Thymus (tissue), 11 donors: ENCODE measurements at regions not wholly inside any gene's neighbourhood (a gene's known extent, or its start where the extent isn't known, plus 50 kb on each side); places are given as distances from the start of the nearest gene placed in this dataset.

Experiments used
- DNase-seq, 9 donors: peaks; one replicate each; pipeline ENCODE4 v3.0.0-alpha.2; 2013; ENCODE audit warnings: low spot score in 9 of 9, low read depth in 6 of 9, missing footprints in 1 of 9
- H3K27ac ChIP-seq, 2 donors: one replicate each; pipeline ENCODE4 v1.5.1; 2013; ENCODE audit warnings: control low read depth in 1 of 2, low read depth in 1 of 2, low read length in 1 of 2, mild to moderate bottlenecking in 1 of 2, moderate library complexity in 1 of 2
- H3K27me3 ChIP-seq, 2 donors: one replicate each; pipeline ENCODE4 v1.5.1; 2013; ENCODE audit warnings: low read length in 1 of 2; ENCODE audit not compliant: control insufficient read depth in 2 of 2, insufficient read depth in 1 of 2
- H3K36me3 ChIP-seq, 2 donors: one replicate each; pipeline ENCODE4 v1.5.1; 2013; ENCODE audit warnings: low read length in 1 of 2, mild to moderate bottlenecking in 1 of 2, moderate library complexity in 1 of 2; ENCODE audit not compliant: control insufficient read depth in 2 of 2, insufficient read depth in 2 of 2
- H3K4me1 ChIP-seq, 2 donors: one replicate each; pipeline ENCODE4 v1.5.1; 2013; ENCODE audit warnings: low read length in 2 of 2; ENCODE audit not compliant: control insufficient read depth in 2 of 2, insufficient read depth in 2 of 2
- H3K4me3 ChIP-seq, 2 donors: one replicate each; pipeline ENCODE4 v1.5.1; 2013; ENCODE audit warnings: low read length in 2 of 2, control low read depth in 1 of 2, mild to moderate bottlenecking in 1 of 2
- H3K9me3 ChIP-seq, 2 donors: one replicate each; pipeline ENCODE4 v1.5.1; 2013; ENCODE audit warnings: low read length in 1 of 2, mild to moderate bottlenecking in 1 of 2; ENCODE audit not compliant: control insufficient read depth in 2 of 2, insufficient read depth in 1 of 2
- WGBS: extraction: QIAGEN DNeasy Blood & Tissue Kit; methylation state at CpG from one replicate; pipeline ENCODE4 v1.1.7; 2013; 5-methylcytosine and 5-hydroxymethylcytosine counted together
- donor health status: healthy.

- WGBS: 97% methylated on average over 7 of the region's 7 CpGs
Observed at GRCh38 chr1:222026280-222026679, 284.4 kb upstream of the DUSP10 start.

GRCh38 chr1:222023025-222023424 lies 281.1 kb upstream of the DUSP10 start:
- Histone ChIP-seq H3K4me1 (no peaks in the 10 kb centered on the region), H3K36me3 (no peaks in the 10 kb centered on the region), H3K27ac (no peak overlapping the region), H3K4me3 (no peak overlapping the region), H3K27me3 (no peaks in the 10 kb centered on the region), H3K9me3 (no peaks in the 10 kb centered on the region)
- DNase-seq: no peak
- WGBS: 95% methylated on average over 5 of the region's 5 CpGs

More at GRCh38 chr1:222026280-222026679, 284.4 kb upstream of the DUSP10 start:
- no peak for DNase-seq
- no peak overlapping the region for H3K27ac ChIP-seq
- no peaks in the 10 kb centered on the region for H3K4me1 ChIP-seq
- no peak overlapping the region for H3K4me3 ChIP-seq
- H3K27me3 ChIP-seq: no peaks in the 10 kb centered on the region
- H3K36me3 ChIP-seq: no peaks in the 10 kb centered on the region
- no peaks in the 10 kb centered on the region for H3K9me3 ChIP-seq

- DNase-seq: no peak
- H3K27ac ChIP-seq: no peak overlapping the region
- no peaks in the 10 kb centered on the region for H3K9me3 ChIP-seq
- no peak overlapping the region for H3K4me3 ChIP-seq
- no peaks in the 10 kb centered on the region for H3K36me3 ChIP-seq
- H3K27me3 ChIP-seq: no peaks in the 10 kb centered on the region
- WGBS: 94% methylated on average over 5 of the region's 5 CpGs
- H3K4me1 ChIP-seq: no peaks in the 10 kb centered on the region
Observed at GRCh38 chr1:222021129-222021528, 279.2 kb upstream of the DUSP10 start.

GRCh38 chr1:222020553-222020952 lies 278.7 kb upstream of the DUSP10 start:
- no peak overlapping the region for H3K4me3 ChIP-seq
- no peaks in the 10 kb centered on the region for H3K4me1 ChIP-seq
- H3K9me3 ChIP-seq: no peaks in the 10 kb centered on the region
- H3K27me3 ChIP-seq: no peaks in the 10 kb centered on the region
- no peak overlapping the region for H3K27ac ChIP-seq
- H3K36me3 ChIP-seq: no peaks in the 10 kb centered on the region
- DNase-seq: no peak

DNA sequence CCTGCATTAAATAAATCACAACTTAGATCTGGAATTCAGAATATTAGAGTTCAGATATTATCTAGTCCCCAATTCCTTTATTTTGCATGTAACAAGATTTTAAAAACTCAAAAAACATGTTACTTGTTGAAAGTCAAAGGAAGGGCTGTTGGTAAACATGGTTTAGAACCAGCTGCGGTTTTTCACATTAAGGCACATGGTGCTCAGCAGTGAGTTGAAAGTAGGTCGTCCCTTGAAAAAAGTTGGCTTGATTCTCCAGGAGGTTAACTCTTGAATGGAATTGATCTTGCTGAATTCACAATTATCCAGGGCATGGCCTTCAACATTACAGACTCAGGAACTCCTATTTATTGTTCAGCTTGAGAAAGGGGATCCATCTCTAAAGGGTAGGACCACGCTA lies 277.1 kb upstream of the DUSP10 start:
- H3K27ac ChIP-seq: no peak overlapping the region
- H3K27me3 ChIP-seq: no peaks in the 10 kb centered on the region
- H3K4me1 ChIP-seq: no peaks in the 10 kb centered on the region
- no peak overlapping the region for H3K4me3 ChIP-seq
- 91% methylated on average over 3 of the region's 3 CpGs for WGBS
- no peak for DNase-seq
- H3K36me3 ChIP-seq: no peaks in the 10 kb centered on the region
- H3K9me3 ChIP-seq: no peaks in the 10 kb centered on the region

GRCh38 chr1:222018041-222018440 lies 276.2 kb upstream of the DUSP10 start:
- Histone ChIP-seq H3K36me3 (no peaks in the 10 kb centered on the region), H3K9me3 (no peaks in the 10 kb centered on the region), H3K4me1 (no peaks in the 10 kb centered on the region), H3K4me3 (no peak overlapping the region), H3K27ac (no peak overlapping the region), H3K27me3 (no peaks in the 10 kb centered on the region)
- WGBS: 98% methylated on average over 3 of the region's 3 CpGs
- DNase-seq: no peak

DNA sequence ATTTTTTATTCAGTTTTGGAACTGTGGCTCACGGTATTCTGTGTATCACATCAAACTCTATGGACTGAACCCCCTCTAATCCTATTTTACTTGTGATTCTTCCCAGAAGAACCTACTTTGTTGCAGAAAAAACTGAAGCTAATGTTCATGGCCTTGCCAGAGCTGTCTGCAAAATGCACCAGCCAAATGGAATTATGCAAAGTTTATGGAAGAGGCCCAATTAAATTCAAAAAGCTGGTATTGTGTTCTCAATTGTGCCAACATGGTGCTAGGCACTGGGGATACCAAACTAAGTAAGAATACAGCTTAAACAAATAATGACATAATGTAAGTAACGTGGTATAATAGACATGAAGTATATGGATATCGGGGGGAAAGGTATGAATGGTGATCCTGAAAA lies 273.8 kb upstream of the DUSP10 start:
- H3K27me3 ChIP-seq: no peaks in the 10 kb centered on the region
- H3K4me1 ChIP-seq: no peaks in the 10 kb centered on the region
- WGBS: 95% methylated on average over 3 of the region's 3 CpGs

DNA sequence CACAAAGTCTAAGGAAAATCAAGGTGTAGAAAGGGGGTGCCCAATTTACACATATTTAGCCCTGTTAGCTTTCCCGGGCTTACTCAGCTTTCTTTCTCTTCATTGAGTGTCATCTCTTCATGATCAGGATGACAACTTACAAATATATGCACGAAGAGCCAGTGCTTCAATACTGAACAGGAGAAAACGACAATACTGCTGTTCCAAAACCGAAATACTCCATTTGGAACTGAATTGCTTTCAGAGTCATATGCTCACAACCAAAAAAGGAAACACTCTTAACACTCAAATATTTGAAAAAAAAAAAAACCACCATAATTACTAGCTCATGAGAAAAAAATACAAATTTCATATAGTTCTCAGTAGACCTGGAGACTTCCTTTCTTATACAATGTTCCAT lies 272.1 kb upstream of the DUSP10 start:
- WGBS: 98% methylated on average over 4 of the region's 4 CpGs
- H3K4me3 ChIP-seq: no peak overlapping the region
- no peaks in the 10 kb centered on the region for H3K9me3 ChIP-seq
- DNase-seq: no peak
- H3K36me3 ChIP-seq: no peaks in the 10 kb centered on the region
- no peak overlapping the region for H3K27ac ChIP-seq
- no peaks in the 10 kb centered on the region for H3K27me3 ChIP-seq
- peaks cover 0 to under 1% of the 10 kb centered on the region in 2 donors for H3K4me1 ChIP-seq

More for the DNA sequence above, 273.8 kb upstream of the DUSP10 start:
- DNase-seq: no peak
- no peaks in the 10 kb centered on the region for H3K9me3 ChIP-seq
- H3K4me3 ChIP-seq: no peak overlapping the region
- no peaks in the 10 kb centered on the region for H3K36me3 ChIP-seq
- H3K27ac ChIP-seq: no peak overlapping the region

GRCh38 chr1:222012816-222013215 lies 270.9 kb upstream of the DUSP10 start:
- 96% methylated on average over 2 of the region's 2 CpGs for WGBS
- no peaks in the 10 kb centered on the region for H3K27me3 ChIP-seq
- no peak overlapping the region for H3K4me3 ChIP-seq
- H3K4me1 ChIP-seq: peaks cover 0 to 2% of the 10 kb centered on the region in 2 donors
- DNase-seq: no peak
- H3K9me3 ChIP-seq: no peaks in the 10 kb centered on the region
- H3K36me3 ChIP-seq: no peaks in the 10 kb centered on the region
- H3K27ac ChIP-seq: no peak overlapping the region

GRCh38 chr1:222010306-222010705 lies 268.4 kb upstream of the DUSP10 start:
- H3K4me3 ChIP-seq: no peak overlapping the region
- peaks cover 0 to 2% of the 10 kb centered on the region in 2 donors for H3K4me1 ChIP-seq
- H3K36me3 ChIP-seq: no peaks in the 10 kb centered on the region
- no peaks in the 10 kb centered on the region for H3K9me3 ChIP-seq
- 100% methylated on average over 1 of the region's 1 CpG for WGBS
- no peak for DNase-seq
- no peaks in the 10 kb centered on the region for H3K27me3 ChIP-seq
- H3K27ac ChIP-seq: no peak overlapping the region
